ENCODE measurements at regions not wholly inside any gene's neighbourhood (a gene's known extent, or its start where the extent isn't known, plus 50 kb on each side); places are given as distances from the start of the nearest gene placed in this dataset.
A peak's percentile ranks its signal among the peaks of the same experiment; 100 is the strongest.

DNA sequence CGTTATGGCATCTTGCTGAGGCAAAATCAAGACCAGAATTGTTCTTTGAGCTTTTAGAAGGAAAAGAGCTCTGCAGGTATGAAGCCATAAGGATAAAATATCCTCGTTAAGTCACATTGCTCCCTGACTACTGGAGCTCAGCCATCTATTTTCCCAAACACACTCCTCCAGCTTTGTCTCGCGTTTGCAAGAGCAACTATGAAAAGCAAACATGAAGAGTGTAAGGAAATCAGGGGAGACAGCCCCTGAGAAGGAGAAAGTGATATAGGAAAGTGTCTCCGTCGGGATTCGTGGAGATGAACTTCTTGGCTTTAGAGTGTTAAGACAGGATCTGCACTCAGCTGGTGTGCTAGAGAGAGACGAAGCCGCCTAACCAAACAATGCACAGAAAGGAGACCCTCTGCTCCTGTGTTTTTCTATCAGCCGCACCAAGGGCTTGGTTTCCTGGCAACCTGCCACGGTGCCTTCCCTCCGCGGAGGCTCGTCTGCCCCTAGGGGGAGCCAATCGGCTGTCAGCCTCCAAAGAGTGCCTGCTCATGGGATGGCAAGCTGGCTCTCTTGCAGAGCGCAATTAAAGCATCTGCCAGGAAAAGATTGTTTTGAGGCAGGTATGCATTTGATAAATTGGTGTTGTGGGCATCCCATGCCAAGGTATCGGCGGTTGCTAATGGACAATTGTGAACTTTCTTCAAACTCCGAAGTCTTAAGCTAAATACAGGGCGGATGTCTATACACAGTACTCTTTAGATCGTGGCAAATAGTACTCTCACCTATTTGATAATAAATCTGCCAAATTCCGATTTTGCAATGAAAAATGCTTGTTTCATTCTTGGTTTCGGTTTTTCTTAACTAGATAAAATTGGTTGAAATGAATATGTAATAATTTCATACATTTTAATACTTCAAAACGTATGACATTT, 603.2 kb downstream of the RNF144B start:
- in situ Hi-C loops (cut with HindIII; ENCODE audit: low sequenced_read_pairs), result no loop called here
- TF ChIP-seq, protein P1, sequence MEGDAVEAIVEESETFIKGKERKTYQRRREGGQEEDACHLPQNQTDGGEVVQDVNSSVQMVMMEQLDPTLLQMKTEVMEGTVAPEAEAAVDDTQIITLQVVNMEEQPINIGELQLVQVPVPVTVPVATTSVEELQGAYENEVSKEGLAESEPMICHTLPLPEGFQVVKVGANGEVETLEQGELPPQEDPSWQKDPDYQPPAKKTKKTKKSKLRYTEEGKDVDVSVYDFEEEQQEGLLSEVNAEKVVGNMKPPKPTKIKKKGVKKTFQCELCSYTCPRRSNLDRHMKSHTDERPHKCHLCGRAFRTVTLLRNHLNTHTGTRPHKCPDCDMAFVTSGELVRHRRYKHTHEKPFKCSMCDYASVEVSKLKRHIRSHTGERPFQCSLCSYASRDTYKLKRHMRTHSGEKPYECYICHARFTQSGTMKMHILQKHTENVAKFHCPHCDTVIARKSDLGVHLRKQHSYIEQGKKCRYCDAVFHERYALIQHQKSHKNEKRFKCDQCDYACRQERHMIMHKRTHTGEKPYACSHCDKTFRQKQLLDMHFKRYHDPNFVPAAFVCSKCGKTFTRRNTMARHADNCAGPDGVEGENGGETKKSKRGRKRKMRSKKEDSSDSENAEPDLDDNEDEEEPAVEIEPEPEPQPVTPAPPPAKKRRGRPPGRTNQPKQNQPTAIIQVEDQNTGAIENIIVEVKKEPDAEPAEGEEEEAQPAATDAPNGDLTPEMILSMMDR (IDR thresholded peaks at IDR 0.05; ENCODE audit: low read depth, low read length), result peak; percentile 81
- DNase-seq (ENCODE audit: low read depth, low spot score), result peak; percentile 46
- H3K4me3 ChIP-seq (ENCODE audit: low read depth, low read length), result no peak overlapping the region

DNA sequence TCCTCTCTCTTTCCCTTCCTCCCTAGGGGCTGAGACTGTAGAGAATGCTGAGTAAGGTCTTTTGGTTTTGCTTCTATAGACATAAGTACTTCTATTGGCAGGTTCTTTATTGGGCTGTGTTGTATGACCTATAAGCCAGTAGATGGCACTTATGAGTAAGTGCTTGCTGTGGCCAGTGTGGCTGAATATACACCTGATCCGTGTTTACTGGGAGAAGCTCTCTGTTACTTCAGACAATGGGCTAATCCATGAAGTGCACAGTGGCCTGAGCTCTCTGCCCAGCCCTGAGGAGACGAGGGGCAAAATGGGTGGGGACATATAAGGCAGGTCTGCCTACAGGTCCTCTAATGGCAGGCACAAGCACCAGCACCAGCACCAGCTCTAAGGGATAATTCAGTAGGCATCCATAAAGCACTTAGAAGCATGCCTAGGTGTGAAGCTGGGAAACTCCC, 610.3 kb downstream of the RNF144B start:
- in situ Hi-C loops (cut with HindIII; ENCODE audit: low sequenced_read_pairs), result no loop called here
- TF ChIP-seq, protein P1 (IDR thresholded peaks at IDR 0.05; ENCODE audit: low read depth, low read length), result peak; percentile 75
- no peak overlapping the region for H3K4me3 ChIP-seq (ENCODE audit: low read depth, low read length)
- DNase-seq (ENCODE audit: low read depth, low spot score), result peak; percentile 64

DNA sequence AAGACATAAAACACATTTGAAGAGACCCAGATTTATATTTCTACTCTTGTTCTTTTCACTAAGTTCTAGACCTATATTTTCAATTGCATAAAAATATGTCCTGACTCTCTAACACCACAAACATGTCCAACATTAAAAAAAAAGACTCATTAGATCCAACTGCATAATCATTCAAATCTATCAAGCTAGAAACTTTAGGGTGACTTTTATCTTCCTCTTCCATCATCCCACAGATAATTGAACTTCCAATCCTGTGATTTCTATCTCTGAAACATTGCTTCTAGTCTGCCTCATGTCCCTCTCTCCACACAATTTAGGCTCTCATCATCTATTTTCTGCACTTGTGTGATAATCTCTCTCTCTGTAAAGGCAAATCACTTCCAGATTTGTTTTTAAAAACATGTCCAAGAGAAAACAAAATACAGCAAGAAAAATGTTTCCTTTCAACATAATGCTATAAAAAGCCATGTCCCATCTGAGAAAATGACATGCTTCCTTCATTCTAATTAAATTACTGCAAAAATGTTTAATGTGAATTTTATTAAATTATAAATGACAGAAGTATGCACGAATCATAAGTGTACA, 615.9 kb downstream of the RNF144B start:
- TF ChIP-seq, protein P1 (IDR thresholded peaks at IDR 0.05; ENCODE audit: low read depth, low read length), result no peak
- no peak for DNase-seq (ENCODE audit: low read depth, low spot score)
- no peak overlapping the region for H3K4me3 ChIP-seq (ENCODE audit: low read depth, low read length)
- in situ Hi-C loops (cut with HindIII; ENCODE audit: low sequenced_read_pairs), result no loop called here

DNA sequence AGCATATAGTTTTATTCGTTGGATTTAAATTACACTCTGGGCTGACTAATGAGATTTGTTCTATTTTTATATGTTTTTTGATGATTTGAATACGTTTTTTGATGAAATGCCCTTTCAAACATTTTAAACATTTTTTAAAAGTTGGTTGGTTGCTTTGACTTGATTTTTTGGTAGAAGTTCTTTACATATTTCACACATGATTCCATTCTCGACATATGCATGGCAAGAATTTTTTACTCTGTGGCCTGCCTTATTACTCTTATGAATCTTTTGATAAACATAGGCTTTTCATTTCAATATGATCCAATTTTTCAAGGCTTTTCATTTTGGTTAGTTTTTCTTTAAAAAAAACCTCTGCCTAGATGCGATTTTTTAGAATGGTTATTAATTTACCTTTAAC, 617.0 kb downstream of the RNF144B start:
- in situ Hi-C loops (cut with HindIII; ENCODE audit: low sequenced_read_pairs), result no loop called here

DNA sequence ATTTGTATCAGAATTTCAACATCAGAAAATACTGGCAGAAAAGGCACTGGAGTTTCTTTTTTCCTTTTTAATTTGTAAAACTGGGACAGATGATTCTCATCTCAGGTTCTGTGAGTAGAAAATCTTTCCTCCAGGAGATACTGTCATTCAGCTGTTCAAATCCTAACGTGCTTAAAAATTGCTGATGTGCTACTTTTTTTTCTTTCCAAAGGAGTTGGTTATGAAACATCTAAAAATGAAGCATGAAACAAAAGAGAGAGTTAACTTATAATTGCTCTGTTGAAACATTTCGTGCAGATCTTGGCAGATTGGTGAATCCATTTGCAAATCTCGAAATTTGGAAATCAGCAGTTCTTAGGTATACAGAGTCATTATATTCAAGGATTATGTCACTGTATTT, 622.6 kb downstream of the RNF144B start:
- no peak overlapping the region for H3K4me3 ChIP-seq (ENCODE audit: low read depth, low read length)
- in situ Hi-C loops (cut with HindIII; ENCODE audit: low sequenced_read_pairs), result no loop called here
- TF ChIP-seq, protein P1 (IDR thresholded peaks at IDR 0.05; ENCODE audit: low read depth, low read length), result no peak
- no peak for DNase-seq (ENCODE audit: low read depth, low spot score)

More for the DNA sequence above, 617.0 kb downstream of the RNF144B start:
- H3K4me3 ChIP-seq (ENCODE audit: low read depth, low read length), result no peak overlapping the region
- TF ChIP-seq, protein P1 (IDR thresholded peaks at IDR 0.05; ENCODE audit: low read depth, low read length), result no peak
- DNase-seq (ENCODE audit: low read depth, low spot score), result no peak

DNA sequence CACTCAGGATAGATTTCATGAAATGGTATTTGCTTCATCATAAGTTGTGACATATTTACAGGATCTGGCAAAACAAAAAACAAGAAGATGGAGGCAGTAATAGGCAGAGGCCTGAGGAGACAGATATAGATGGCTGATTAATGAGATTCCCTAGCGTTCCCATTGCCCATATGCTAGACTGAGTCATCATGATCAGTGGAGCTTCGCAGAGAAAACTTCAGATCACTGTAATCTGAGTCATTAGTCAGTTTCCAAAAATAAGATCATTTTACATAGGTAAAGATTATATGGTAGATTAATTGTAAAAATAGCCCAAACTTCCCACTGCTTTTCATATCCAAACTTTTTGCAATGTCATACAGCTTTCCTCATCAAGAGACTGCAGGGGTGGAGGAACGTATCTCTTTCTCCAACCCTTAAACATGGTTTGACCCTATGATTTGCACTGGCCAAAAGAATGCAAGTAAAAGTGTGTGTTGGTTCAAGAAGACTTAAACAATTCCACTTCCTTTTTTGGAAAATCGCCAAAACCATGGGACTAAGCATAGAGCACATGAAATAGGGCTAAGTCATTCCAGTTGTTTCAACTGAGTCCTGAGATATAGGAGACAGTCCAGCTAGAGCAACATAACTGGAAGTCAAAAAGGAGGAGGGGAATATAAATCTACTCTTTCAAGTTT, 626.0 kb downstream of the RNF144B start:
- in situ Hi-C loops (cut with HindIII; ENCODE audit: low sequenced_read_pairs), result no loop called here
- TF ChIP-seq, protein P1 (IDR thresholded peaks at IDR 0.05; ENCODE audit: low read depth, low read length), result no peak
- no peak overlapping the region for H3K4me3 ChIP-seq (ENCODE audit: low read depth, low read length)
- DNase-seq (ENCODE audit: low read depth, low spot score), result peak; percentile 5

Data from astrocyte of the spinal cord (primary cell).